ENCODE measurements at regions not wholly inside any gene's neighbourhood (a gene's known extent, or its start where the extent isn't known, plus 50 kb on each side); places are given as distances from the start of the nearest gene placed in this dataset.

- TF ChIP-seq CTCF (IDR thresholded peaks at IDR 0.05; ENCODE audit: insufficient read depth, low read length, poor library complexity, severe bottlenecking) (no peak), EZH2phosphoT487 (conservative IDR thresholded peaks at IDR 0.05; ENCODE audit: low read length) (no peak)
These were observed 1029.9 kb downstream of the JRKL start for GRCh38 chr11:97419729-97420128.
